ENCODE measurements at regions not wholly inside any gene's neighbourhood (a gene's known extent, or its start where the extent isn't known, plus 50 kb on each side); places are given as distances from the start of the nearest gene placed in this dataset.

- Mint-ChIP-seq H3K4me1 (ENCODE audit: low read depth) (no peaks in the 10 kb centered on the region), H3K4me3 (no peak overlapping the region), H3K9me3 (no peaks in the 10 kb centered on the region), H3K36me3 (ENCODE audit: low read depth) (no peaks in the 10 kb centered on the region), H3K27me3 (peaks cover 5% of the 10 kb centered on the region), H3K27ac (no peak overlapping the region)
- ChIA-PET CTCF (no interaction called here), POLR2A (no interaction called here)
- intact Hi-C loops (cut with micrococcal nuclease) = no loop called here
- DNase-seq = no peak
- no peak for ATAC-seq
- TF ChIP-seq, protein P1, sequence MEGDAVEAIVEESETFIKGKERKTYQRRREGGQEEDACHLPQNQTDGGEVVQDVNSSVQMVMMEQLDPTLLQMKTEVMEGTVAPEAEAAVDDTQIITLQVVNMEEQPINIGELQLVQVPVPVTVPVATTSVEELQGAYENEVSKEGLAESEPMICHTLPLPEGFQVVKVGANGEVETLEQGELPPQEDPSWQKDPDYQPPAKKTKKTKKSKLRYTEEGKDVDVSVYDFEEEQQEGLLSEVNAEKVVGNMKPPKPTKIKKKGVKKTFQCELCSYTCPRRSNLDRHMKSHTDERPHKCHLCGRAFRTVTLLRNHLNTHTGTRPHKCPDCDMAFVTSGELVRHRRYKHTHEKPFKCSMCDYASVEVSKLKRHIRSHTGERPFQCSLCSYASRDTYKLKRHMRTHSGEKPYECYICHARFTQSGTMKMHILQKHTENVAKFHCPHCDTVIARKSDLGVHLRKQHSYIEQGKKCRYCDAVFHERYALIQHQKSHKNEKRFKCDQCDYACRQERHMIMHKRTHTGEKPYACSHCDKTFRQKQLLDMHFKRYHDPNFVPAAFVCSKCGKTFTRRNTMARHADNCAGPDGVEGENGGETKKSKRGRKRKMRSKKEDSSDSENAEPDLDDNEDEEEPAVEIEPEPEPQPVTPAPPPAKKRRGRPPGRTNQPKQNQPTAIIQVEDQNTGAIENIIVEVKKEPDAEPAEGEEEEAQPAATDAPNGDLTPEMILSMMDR (IDR thresholded peaks at IDR 0.05) = no peak
Measured at GRCh38 chr13:106433066-106433465, 102.4 kb downstream of the EFNB2 start.

DNA sequence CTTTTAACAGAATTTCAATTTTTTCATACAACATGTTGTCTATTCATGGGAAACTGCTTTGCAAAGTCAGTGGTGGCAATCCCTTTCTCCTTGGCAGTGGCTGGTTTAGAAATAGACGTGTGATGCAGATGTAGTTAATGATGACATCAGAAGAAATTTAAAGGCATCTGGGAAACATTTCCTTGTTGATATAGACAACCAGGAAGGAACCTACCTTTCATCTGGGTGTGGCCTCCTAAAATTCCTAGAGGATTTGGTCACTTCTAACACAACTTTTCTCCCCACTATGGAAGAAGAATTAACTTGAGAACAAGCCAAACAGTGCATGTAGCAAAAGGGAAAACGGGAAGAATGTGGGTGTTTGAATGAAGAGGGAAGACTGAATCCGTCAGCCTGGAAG lies 102.8 kb downstream of the EFNB2 start:
- no peaks in the 10 kb centered on the region for H3K4me1 Mint-ChIP-seq (ENCODE audit: low read depth)
- no peaks in the 10 kb centered on the region for H3K9me3 Mint-ChIP-seq
- H3K36me3 Mint-ChIP-seq (ENCODE audit: low read depth) = no peaks in the 10 kb centered on the region
- peaks cover 5% of the 10 kb centered on the region for H3K27me3 Mint-ChIP-seq
- no peak overlapping the region for H3K4me3 Mint-ChIP-seq
- ChIA-PET POLR2A (no interaction called here), CTCF (no interaction called here)
- H3K27ac Mint-ChIP-seq = no peak overlapping the region
- ATAC-seq (no peak), DNase-seq (no peak)
- TF ChIP-seq, protein P1 (IDR thresholded peaks at IDR 0.05) = no peak
- intact Hi-C loops (cut with micrococcal nuclease) = no loop called here

DNA sequence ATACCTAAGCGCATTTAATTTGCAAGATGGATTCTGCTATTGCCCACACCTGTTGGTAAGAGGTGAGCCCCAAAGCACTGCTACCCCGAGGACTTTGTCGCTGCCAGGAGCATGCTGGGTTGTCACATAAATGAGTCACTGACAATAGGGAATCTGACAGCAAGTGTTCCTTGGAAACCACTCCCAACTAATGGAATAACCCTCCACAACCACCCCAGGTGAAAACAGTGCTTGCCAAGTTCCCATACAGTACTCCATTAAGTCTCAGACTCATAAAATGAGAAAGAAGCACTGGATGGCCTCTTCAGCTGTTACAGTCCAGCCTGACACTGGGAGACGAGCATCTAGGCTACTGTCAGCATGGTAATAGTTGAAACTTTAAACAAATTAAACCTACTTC lies 108.6 kb downstream of the EFNB2 start:
- no peak for DNase-seq
- Mint-ChIP-seq H3K4me1 (ENCODE audit: low read depth) (no peaks in the 10 kb centered on the region), H3K27ac (no peak overlapping the region), H3K4me3 (no peak overlapping the region), H3K9me3 (no peaks in the 10 kb centered on the region), H3K27me3 (peaks cover 10% of the 10 kb centered on the region), H3K36me3 (ENCODE audit: low read depth) (no peaks in the 10 kb centered on the region)
- intact Hi-C loops (cut with micrococcal nuclease) = no loop called here
- ChIA-PET CTCF (no interaction called here), POLR2A (interaction anchor here (0.6 kb wide), 1 partner anchor 535 kb away, joined by 3 read pairs; no protein-coding TSS in a partner anchor)
- TF ChIP-seq, protein P1 (IDR thresholded peaks at IDR 0.05) = no peak
- ATAC-seq = no peak

GRCh38 chr13:106425661-106426060 lies 109.8 kb downstream of the EFNB2 start:
- H3K27me3 Mint-ChIP-seq = peaks cover 13% of the 10 kb centered on the region
- H3K27ac Mint-ChIP-seq = no peak overlapping the region
- no peaks in the 10 kb centered on the region for H3K4me1 Mint-ChIP-seq (ENCODE audit: low read depth)
- POLR2A ChIA-PET = no interaction called here
- H3K36me3 Mint-ChIP-seq (ENCODE audit: low read depth) = no peaks in the 10 kb centered on the region
- no peak for DNase-seq
- CTCF ChIA-PET = no interaction called here
- intact Hi-C loops (cut with micrococcal nuclease) = no loop called here
- ATAC-seq = no peak
- TF ChIP-seq, protein P1 (IDR thresholded peaks at IDR 0.05) = no peak
- no peaks in the 10 kb centered on the region for H3K9me3 Mint-ChIP-seq
- H3K4me3 Mint-ChIP-seq = no peak overlapping the region

- peaks cover 15% of the 10 kb centered on the region for H3K27me3 Mint-ChIP-seq
- ATAC-seq (no peak), DNase-seq (no peak)
- H3K4me1 Mint-ChIP-seq (ENCODE audit: low read depth) = no peaks in the 10 kb centered on the region
- intact Hi-C loops (cut with micrococcal nuclease) = no loop called here
- no peaks in the 10 kb centered on the region for H3K9me3 Mint-ChIP-seq
- CTCF ChIA-PET = no interaction called here
- TF ChIP-seq, protein P1 (IDR thresholded peaks at IDR 0.05) = no peak
- H3K4me3 Mint-ChIP-seq = no peak overlapping the region
- no peaks in the 10 kb centered on the region for H3K36me3 Mint-ChIP-seq (ENCODE audit: low read depth)
- POLR2A ChIA-PET = no interaction called here
- H3K27ac Mint-ChIP-seq = no peak overlapping the region
Measured at GRCh38 chr13:106424805-106425204, 110.7 kb downstream of the EFNB2 start.

All from activated CD8-positive, alpha-beta T cell treated with anti-CD3 and anti-CD28 coated beads for 36 hours (primary cell).